DMS 273 treated with DMSO at 0.1 percent for 48 hours (cell line): ENCODE measurements at regions not wholly inside any gene's neighbourhood (a gene's known extent, or its start where the extent isn't known, plus 50 kb on each side); places are given as distances from the start of the nearest gene placed in this dataset.

ENCODE experiments used
- DNase-seq: peaks from one replicate; lab custom pipeline; 2025; lab: John Stamatoyannopoulos, UW

- no peak for DNase-seq
Observed at GRCh38 chr12:107553211-107553765, 132.3 kb upstream of the PWP1 start.

- DNase-seq, result no peak
Observed at GRCh38 chr12:107554941-107555340, 130.7 kb upstream of the PWP1 start.

- DNase-seq, result no peak
Observed at GRCh38 chr12:107557026-107557425, 128.6 kb upstream of the PWP1 start.

- DNase-seq, result no peak
Observed at GRCh38 chr12:107557589-107558100, 128.0 kb upstream of the PWP1 start.

GRCh38 chr12:107558141-107558815, 127.3 kb upstream of the PWP1 start:
- no peak for DNase-seq

- DNase-seq, result no peak
Observed at GRCh38 chr12:107558816-107559382, 126.7 kb upstream of the PWP1 start.

- no peak for DNase-seq
Observed at GRCh38 chr12:107560165-107560898, 125.3 kb upstream of the PWP1 start.

GRCh38 chr12:107560899-107561285, 124.7 kb upstream of the PWP1 start:
- no peak for DNase-seq

GRCh38 chr12:107564946-107565345, 120.7 kb upstream of the PWP1 start:
- no peak for DNase-seq

GRCh38 chr12:107565551-107565950, 120.0 kb upstream of the PWP1 start:
- DNase-seq, result no peak

GRCh38 chr12:107567876-107568619, 117.6 kb upstream of the PWP1 start:
- DNase-seq, result no peak

- no peak for DNase-seq
Observed at GRCh38 chr12:107568718-107569117, 116.9 kb upstream of the PWP1 start.

- DNase-seq, result no peak
Observed at GRCh38 chr12:107570721-107571120, 114.9 kb upstream of the PWP1 start.

- DNase-seq, result no peak
Observed at GRCh38 chr12:107571492-107571891, 114.1 kb upstream of the PWP1 start.

- DNase-seq, result no peak
Observed at GRCh38 chr12:107574691-107575090, 110.9 kb upstream of the PWP1 start.

- no peak for DNase-seq
Observed at GRCh38 chr12:107580750-107581618, 104.6 kb upstream of the PWP1 start.

GRCh38 chr12:107581619-107582015, 104.0 kb upstream of the PWP1 start:
- no peak for DNase-seq

GRCh38 chr12:107583551-107583950, 102.0 kb upstream of the PWP1 start:
- DNase-seq, result no peak

GRCh38 chr12:107584563-107584962, 101.0 kb upstream of the PWP1 start:
- DNase-seq, result no peak

GRCh38 chr12:107586256-107586970, 99.2 kb upstream of the PWP1 start:
- no peak for DNase-seq
